Skeletal muscle cell (primary cell): ENCODE measurements at regions not wholly inside any gene's neighbourhood (a gene's known extent, or its start where the extent isn't known, plus 50 kb on each side); places are given as distances from the start of the nearest gene placed in this dataset.

Experiments used
- DNase-seq: peaks from one replicate; pipeline ENCODE4 v3.0.0-alpha.2; 2010; ENCODE audit warnings: low read depth
- H3K4me3 ChIP-seq: 2 replicates; pipeline ENCODE4 v1.5.1; 2011; ENCODE audit warnings: low read depth, mild to moderate bottlenecking, control low read depth, low read length, moderate library complexity

GRCh38 chr12:106010741-106011140, 128.0 kb downstream of the NUAK1 start:
- no peak overlapping the region for H3K4me3 ChIP-seq
- peak; percentile 4 for DNase-seq
